Calu3 (cell line): ENCODE measurements at regions not wholly inside any gene's neighbourhood (a gene's known extent, or its start where the extent isn't known, plus 50 kb on each side); places are given as distances from the start of the nearest gene placed in this dataset.

Source experiments
- BruUV-seq: library from RNA; stranded (reverse); fragments of 400-500 nt; replicated peaks from 2 replicates; lab custom pipeline; 2021; lab: Mats Ljungman, UMichigan
- CTCF ChIA-PET: fragments of 300-600 bp; sonication (Branson Sonifier 250); formaldehyde crosslinking; loops from one replicate; lab custom pipeline; 2022; ENCODE audit warnings: antibody characterized with exemption; lab: Charles Lee
- DNase-seq: peaks from one replicate; pipeline ENCODE4 v3.0.0; 2022
- H3K27ac Mint-ChIP-seq: one replicate; pipeline ENCODE4 v1.8.0; 2022; ENCODE audit warnings: mixed read lengths; ENCODE audit not compliant: unreplicated experiment
- H3K27me3 Mint-ChIP-seq: one replicate; pipeline ENCODE4 v1.8.0; 2022; ENCODE audit warnings: mixed read lengths; ENCODE audit not compliant: unreplicated experiment
- H3K36me3 Mint-ChIP-seq: one replicate; pipeline ENCODE4 v1.8.0; 2022; ENCODE audit warnings: mild to moderate bottlenecking, moderate library complexity, mixed read lengths; ENCODE audit not compliant: insufficient read depth, unreplicated experiment
- H3K4me1 Mint-ChIP-seq: one replicate; pipeline ENCODE4 v1.8.0; 2022; ENCODE audit warnings: mild to moderate bottlenecking, low read depth, mixed read lengths; ENCODE audit not compliant: unreplicated experiment
- H3K4me3 Mint-ChIP-seq: one replicate; pipeline ENCODE4 v1.8.0; 2022; ENCODE audit warnings: mild to moderate bottlenecking, low read depth, moderate library complexity, mixed read lengths; ENCODE audit not compliant: unreplicated experiment
- H3K9me3 Mint-ChIP-seq: one replicate; pipeline ENCODE4 v1.8.0; 2022; ENCODE audit warnings: low read depth, mixed read lengths; ENCODE audit not compliant: unreplicated experiment
- intact Hi-C: fragments of 100-400 bp; cut with micrococcal nuclease; formaldehyde crosslinking; loops from one replicate; pipeline ENCODE4 v1.10.0; 2022; ENCODE audit not compliant: unreplicated experiment
- TF ChIP-seq, protein P1 (sequence below): fragments of 200-600 bp; IDR thresholded peaks from one replicate; pipeline ENCODE4 v1.8.0; 2022; ENCODE audit warnings: antibody characterized with exemption; ENCODE audit not compliant: unreplicated experiment

DNA sequence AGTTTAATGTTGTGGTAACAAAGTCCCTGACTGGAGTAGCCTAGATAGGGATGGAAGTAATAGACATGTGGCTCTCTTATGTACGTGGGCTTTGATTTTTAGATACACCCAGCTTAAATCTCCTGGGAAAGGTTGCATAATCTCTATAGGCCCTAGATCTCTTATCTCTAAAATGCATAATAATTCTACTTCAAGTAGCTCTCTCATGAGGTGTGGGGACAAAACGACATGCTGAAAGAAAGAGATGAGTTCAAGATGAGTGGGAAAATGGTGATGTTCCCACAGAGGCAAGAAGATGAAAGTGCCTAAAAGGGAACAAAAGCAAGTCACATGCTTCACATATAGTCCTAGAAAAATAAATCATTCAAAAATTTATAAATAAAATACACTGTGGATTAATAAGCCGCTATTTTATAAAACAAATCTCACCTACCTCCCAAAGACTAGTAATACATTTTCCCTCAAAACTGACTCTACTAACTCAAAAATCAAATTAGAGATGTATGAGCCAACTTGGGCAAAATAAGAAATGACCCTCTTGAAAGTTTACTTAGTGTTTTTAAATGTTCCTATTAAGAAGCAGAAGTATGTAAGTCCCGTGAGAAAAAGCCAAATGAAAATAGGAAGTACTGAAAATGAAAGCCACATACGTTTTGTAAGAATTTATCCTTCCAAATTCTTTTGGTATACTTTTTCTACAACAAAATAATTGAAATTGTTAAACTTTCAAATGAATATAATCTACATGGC, 148.2 kb upstream of the ITGA4 start:
- no peaks in the 10 kb centered on the region for H3K27me3 Mint-ChIP-seq
- H3K4me3 Mint-ChIP-seq = no peak overlapping the region
- TF ChIP-seq, protein P1, sequence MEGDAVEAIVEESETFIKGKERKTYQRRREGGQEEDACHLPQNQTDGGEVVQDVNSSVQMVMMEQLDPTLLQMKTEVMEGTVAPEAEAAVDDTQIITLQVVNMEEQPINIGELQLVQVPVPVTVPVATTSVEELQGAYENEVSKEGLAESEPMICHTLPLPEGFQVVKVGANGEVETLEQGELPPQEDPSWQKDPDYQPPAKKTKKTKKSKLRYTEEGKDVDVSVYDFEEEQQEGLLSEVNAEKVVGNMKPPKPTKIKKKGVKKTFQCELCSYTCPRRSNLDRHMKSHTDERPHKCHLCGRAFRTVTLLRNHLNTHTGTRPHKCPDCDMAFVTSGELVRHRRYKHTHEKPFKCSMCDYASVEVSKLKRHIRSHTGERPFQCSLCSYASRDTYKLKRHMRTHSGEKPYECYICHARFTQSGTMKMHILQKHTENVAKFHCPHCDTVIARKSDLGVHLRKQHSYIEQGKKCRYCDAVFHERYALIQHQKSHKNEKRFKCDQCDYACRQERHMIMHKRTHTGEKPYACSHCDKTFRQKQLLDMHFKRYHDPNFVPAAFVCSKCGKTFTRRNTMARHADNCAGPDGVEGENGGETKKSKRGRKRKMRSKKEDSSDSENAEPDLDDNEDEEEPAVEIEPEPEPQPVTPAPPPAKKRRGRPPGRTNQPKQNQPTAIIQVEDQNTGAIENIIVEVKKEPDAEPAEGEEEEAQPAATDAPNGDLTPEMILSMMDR = no peak
- H3K9me3 Mint-ChIP-seq = no peaks in the 10 kb centered on the region
- no peak overlapping the region for H3K27ac Mint-ChIP-seq
- no peaks in the 10 kb centered on the region for H3K4me1 Mint-ChIP-seq
- intact Hi-C loops = no loop called here
- no TSS peak for BruUV-seq
- CTCF ChIA-PET = no interaction called here
- H3K36me3 Mint-ChIP-seq = no peaks in the 10 kb centered on the region
- no peak for DNase-seq

DNA sequence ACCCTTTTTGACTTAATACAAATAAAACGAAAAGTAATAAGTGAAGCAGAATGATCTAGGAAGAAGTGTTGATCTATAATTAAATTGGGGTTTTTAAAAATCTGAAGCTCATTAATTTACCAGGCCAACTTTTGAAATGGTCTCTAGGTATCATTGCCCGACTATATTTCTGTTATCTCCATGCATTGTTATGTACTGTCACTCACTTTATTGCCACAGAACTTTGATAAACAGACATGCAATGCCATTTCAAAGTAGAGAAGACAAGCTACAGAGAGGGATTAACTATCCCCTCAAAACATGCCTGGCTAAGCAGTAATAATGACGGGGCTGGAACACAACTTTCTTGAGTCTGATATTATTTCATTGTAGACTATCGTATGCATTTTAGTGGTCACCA, 147.6 kb upstream of the ITGA4 start:
- Mint-ChIP-seq H3K4me1 (no peaks in the 10 kb centered on the region), H3K27ac (no peak overlapping the region), H3K36me3 (no peaks in the 10 kb centered on the region), H3K9me3 (no peaks in the 10 kb centered on the region), H3K27me3 (no peaks in the 10 kb centered on the region), H3K4me3 (no peak overlapping the region)
- TF ChIP-seq, protein P1 = no peak
- CTCF ChIA-PET = interaction anchor here (0.6 kb wide), 1 partner anchor 24 kb away, joined by 3 read pairs; no protein-coding TSS in a partner anchor
- no peak for DNase-seq
- intact Hi-C loops = no loop called here
- no TSS peak for BruUV-seq

DNA sequence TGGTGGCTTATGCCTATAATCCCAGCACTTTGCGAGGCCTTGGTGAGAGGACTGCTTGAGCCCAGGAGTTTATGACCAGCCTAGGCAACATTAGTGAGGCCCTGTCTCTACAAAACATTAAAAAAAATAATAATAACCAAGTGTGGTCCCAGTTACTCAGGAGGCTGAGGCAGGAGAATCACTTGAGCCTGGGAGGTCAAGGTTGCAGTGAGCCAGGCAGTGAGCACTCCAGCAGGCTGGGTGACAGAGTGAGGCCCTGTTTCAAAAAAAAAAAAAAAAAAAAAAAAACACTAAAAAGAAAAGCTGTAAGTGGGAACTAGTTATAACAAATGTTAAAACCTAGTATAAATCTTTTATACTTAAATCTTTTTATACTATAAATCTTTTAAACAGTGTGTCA, 146.2 kb upstream of the ITGA4 start:
- Mint-ChIP-seq H3K27me3 (no peaks in the 10 kb centered on the region), H3K27ac (no peak overlapping the region), H3K4me3 (no peak overlapping the region), H3K36me3 (no peaks in the 10 kb centered on the region), H3K9me3 (no peaks in the 10 kb centered on the region), H3K4me1 (no peaks in the 10 kb centered on the region)
- CTCF ChIA-PET = no interaction called here
- intact Hi-C loops = no loop called here
- DNase-seq = no peak
- BruUV-seq = no TSS peak
- TF ChIP-seq, protein P1 = no peak

DNA sequence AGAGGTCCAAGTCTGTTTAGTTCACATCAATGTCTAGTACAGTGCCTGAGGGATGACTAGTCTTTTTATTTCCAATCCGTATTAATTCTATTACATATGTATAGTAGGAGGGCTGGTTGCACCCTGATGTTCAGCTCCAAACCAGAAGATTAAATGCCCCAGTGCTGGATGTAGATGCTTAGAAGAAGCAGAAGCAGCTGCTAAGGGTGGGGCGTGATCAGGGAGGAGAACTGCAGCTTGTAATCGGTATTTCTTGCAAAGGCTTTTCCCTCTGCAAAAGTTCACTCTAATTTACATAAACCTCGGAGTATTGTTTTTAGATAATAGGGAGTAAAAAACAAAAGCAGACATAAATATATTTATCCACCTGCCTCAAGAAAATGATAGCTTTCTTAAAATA, 145.3 kb upstream of the ITGA4 start:
- H3K4me1 Mint-ChIP-seq = no peaks in the 10 kb centered on the region

More for the DNA sequence above, 145.3 kb upstream of the ITGA4 start:
- no peak overlapping the region for H3K4me3 Mint-ChIP-seq
- H3K9me3 Mint-ChIP-seq = no peaks in the 10 kb centered on the region
- H3K36me3 Mint-ChIP-seq = no peaks in the 10 kb centered on the region
- CTCF ChIA-PET = no interaction called here
- intact Hi-C loops = no loop called here
- no TSS peak for BruUV-seq
- TF ChIP-seq, protein P1 = no peak
- no peaks in the 10 kb centered on the region for H3K27me3 Mint-ChIP-seq
- no peak for DNase-seq
- no peak overlapping the region for H3K27ac Mint-ChIP-seq
